KG1 (cell line): ENCODE measurements at regions not wholly inside any gene's neighbourhood (a gene's known extent, or its start where the extent isn't known, plus 50 kb on each side); places are given as distances from the start of the nearest gene placed in this dataset.

ENCODE experiments used
- DNase-seq: peaks from one replicate; lab custom pipeline; 2025; lab: John Stamatoyannopoulos, UW

DNA sequence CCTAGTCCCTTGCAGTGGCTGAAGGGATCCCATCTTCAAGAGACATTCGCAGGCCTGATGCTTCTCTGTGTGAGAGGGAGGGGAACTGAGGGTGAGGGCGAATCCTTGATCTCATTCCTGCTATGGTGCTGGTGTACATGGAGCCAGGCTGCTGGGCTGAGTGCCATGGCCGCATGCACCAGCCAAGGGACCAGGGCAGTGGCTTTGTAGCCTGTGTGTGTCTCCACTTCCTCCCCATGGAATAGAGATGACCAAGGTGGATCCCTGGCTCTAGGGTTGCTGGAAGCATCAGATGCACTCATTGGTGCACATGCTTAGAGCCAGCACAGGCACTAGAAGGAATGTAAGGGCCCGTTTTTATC lies 195.0 kb downstream of the FOXL1 start:
- DNase-seq, result no peak

DNA sequence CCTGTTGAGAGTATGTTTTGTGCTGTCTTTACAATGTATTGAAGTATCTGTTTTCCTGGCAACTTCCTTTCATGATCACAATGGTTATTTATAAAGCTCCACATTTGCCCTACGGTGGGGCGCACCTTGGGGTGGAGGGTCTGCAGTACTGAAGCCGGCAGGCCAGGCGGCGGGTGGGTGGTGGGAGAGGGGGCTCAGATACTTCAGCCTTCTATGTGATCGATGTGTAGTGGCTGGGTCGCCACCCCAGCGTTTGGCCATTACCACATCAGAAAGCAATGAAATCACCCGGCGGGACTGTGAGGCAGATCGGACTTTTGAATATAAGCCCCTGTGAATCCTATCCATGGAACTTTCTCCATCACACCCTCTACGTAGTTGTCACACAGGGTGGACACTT lies 196.6 kb downstream of the FOXL1 start:
- no peak for DNase-seq

DNA sequence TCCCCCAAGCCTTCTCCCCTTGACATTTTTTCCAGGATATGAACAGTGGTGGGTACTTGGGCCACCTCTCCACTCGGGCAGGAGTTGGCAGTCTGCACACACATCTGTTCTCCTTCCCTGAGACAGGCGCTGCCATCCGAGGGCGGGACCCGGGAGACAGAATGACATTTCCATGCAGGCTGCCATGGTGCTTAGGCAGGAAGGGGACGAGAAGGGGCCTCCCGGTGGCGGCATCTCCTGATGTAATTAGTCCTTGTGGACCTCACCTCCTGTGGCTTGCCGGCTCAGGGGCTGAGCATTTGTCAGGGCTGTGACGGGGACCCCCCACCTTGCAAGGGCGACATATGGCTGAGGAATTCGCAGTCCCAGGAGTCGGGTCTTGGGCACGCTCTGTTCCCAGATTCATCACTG lies 197.2 kb downstream of the FOXL1 start:
- no peak for DNase-seq

DNA sequence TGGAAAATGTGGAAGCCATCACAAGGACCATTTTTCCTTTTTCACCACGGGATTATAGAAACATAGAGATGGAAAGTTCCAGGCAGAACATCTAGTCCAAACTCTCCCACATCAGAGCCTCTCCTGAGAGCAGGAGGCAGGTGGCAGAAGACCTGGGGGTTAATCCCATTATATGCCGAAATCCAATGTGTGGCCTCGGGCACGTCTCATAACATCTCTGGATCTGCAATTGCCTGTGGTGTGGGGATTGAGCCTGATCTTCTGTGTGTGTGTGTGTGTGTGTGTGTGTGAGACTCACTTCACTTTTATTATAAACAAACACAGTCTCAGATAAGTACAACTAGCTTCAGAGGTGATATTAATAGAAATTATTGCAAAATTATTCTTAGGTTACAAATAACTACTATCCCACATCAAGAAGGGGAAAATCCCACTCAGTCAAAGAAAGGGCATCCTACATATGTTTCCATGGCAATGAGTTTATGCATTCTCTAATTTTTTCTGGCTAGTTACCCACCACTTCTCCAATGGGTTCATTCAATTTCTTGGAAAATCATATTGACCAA lies 199.1 kb downstream of the FOXL1 start:
- DNase-seq, result no peak

DNA sequence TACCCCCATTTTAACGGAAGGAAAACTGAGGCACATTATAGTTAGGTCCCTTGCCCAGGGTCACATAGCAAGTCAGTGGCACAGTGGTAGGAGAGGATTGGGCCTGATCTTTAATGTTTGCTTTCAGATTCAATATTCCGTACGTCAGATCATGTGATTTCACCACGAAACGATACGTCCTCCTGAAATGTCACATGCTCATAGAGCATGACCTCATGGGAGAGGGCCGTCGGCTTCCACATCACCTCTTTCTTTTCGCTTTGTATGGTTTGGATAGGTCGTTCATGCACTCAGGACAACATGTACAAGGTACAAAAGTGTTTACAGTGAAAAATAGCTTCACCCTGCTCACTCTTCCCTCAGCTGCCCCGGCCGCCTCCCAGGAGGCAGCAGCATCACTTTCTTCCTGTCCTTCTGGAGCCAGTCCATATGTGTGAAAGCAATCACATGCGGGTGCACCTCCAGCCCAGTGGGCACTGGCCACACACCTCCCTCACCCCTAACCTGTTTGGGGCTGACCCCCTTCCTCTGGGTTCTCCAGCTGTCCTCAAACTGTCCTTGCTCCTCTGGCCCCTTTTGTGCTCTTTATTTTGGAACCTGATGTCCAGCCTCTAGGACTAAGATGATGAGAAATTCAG lies 199.9 kb downstream of the FOXL1 start:
- DNase-seq, result no peak

DNA sequence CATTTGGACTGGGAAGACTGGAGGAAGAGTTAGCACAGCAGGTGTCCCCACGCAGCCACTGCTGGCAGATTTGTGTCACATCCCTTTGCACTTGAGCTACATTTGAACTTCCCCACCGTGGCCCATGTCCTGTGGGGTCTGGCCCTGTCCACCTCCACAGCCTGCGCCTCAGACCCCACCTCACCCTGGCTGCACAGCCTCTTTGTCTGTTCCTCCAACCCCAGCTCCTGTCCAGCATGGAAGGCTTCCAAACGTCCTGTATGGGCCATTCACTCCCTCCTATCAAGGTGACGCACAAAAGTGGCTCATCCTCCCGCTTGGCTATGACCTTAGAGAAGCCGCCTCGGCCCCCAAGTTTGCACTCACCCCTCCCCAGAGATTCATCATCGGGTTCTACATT lies 200.6 kb downstream of the FOXL1 start:
- DNase-seq, result no peak

DNA sequence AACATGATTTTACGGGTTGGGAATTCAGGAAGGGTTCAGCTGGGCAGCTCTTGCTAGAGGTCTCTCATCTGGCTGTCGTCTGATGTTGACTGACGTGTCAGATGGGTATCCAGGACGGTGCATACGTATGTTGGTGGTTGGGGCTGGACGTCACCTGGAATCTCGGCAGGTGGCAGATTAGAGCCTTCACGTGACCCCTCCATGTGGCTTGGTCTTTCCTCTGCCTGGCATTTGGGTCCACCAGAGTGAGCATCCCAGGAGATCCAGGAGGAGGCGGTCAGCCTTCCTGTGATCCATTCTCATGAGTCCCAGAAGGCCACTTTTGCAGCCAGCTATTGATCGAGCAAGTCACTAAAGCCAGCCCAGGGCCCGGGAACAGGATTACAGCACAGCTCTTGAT lies 202.7 kb downstream of the FOXL1 start:
- DNase-seq, result no peak

DNA sequence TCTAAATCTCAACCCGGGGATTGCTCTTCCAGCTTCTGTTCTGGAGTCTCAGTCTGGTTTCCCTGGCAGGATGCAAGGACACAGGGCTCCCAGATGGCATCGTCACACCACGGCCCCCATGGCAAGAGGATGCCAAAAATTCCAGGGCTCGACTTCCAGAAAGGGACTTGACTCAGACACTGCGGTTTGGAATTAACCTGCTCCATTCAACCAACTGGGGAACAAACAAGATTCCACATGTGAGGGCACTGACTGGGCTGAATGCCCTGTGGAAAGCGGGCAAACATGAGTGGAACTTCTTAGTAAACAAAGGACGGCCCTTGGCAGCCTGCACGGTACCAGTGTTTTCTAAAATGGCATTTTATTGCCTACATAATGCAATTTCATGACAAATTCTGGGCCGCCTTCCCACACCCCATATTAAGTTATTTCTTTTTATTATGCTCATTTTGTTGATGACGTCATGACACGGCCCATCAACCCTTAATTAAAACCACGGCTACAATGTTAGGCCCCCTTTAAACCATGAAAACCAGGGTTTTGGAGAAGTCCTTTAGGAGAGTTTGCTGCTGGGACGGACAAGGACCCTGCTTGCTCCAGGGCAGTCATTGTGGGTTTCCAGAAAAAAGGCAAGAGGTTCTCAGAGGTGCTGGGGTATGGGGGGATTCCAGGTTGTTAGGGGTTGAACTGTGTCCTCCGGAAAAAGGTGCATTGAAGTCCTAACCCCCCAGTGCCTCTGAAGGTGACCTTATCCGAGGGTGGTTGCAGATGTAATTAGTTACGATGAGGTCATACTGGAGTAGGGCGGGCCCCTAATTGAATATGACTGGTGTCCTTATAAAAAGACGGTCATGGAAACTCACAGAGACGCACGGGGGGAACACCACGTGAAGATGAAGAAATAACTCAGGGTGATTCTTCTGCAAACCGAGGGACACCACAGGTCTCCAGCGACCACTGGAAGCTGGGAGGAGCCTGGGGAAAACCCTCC lies 205.6 kb downstream of the FOXL1 start:
- DNase-seq, result no peak

DNA sequence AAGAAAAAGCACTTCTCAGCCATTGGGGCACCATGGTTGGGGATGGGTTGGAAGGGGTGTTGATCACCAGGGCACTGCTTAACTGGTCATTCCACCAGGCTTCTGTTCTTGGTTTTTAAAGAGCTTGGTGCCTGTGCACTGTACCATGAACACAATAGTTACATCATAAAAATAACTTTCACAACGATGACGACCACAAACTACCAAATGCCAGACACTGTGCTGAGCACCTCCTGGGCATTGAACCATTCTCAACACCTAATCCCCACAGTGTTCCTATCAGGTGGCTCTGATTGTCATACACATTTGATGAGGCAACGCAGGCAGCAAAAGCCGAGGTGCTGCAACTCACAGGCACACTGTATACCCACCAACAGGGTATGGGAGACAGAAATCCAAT lies 208.0 kb downstream of the FOXL1 start:
- DNase-seq, result no peak

DNA sequence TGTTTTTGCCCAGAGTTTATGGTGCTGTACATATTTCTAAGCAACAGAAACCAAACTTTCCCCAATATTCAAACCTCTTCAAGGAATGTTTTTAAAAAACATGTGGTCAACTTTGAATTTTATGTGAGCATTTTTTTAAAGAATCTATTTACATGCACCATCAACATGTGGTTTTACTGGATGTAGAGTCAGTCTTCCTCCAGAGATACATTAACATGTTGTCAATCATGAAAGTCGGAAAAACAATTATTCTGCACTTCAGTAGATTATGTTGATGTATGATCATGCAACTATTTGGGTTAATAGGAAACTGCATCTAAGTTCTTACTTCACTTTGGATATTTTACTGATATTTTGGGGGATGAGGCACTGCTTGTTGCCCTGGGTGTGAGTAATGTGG lies 208.6 kb downstream of the FOXL1 start:
- no peak for DNase-seq

DNA sequence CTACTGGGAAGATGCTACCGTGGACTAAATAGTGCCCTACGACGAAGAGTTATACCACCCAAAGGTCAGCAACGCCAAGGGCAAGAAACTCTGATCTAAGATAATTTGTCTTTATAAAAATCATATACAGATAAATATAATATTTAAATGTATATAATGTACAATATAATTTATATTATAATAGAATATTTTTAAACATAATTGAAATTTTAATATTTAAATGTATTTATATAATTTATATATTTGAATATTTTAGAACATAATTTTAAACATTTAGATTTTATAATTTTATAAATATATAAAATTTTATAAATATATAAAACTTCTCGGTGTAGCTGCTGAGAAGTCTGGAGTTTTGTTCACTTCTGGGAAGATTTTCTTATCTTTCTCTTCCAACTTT lies 209.2 kb downstream of the FOXL1 start:
- DNase-seq, result no peak

DNA sequence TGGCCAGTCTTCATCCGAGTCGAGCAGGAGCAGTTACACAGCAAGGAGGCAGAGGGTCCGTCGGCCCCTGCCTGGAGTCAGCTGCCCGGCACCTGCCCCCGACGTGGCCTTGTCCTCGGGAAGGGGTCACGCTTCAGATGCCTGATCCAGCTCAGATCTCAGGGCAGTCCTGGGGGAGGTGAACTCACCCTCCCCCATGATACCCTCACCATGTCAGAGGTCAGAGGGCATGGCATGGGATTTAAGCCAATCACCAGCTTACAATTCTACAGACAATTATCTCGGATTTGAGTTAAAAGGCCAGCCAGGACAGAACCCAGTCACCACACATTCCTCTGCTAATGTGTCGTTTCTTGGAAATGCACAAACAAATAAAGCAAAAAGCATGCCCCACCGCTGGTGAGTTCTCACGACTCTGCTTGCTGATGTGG lies 211.3 kb downstream of the FOXL1 start:
- no peak for DNase-seq

DNA sequence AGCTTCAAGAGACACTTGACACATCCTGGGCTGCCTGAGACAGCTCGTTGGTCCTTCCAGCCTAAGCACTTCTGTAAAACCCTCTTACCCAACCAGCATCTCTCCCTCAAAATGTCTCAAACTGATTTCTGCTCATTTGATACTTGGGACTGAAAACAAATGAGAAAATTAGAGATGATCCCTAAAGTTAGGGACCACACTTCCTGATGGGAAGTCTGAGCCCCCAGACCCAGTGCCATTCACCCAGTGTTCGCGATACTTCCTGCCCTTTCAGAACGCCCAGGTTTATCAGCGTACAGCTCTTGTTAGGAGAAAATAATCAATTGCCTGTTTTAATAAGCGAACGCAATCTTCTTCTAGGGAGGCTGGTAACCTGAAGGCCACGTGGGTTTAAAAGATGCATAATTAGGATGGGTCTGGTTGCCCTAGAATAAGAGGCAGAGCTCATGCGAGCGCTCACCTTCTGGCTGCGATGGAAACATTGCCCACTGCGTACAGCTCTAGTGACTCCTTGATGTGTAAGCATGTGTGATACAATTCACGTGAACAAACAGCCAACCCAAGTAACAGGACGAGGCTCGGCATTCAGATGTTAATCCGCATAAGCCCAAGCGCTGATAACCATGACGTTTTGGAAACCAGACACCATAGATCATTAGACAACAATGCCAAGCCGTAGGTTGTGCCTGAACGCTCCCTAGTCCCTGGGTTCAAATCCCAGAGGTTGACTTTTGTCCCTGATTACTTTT lies 213.1 kb downstream of the FOXL1 start:
- no peak for DNase-seq

DNA sequence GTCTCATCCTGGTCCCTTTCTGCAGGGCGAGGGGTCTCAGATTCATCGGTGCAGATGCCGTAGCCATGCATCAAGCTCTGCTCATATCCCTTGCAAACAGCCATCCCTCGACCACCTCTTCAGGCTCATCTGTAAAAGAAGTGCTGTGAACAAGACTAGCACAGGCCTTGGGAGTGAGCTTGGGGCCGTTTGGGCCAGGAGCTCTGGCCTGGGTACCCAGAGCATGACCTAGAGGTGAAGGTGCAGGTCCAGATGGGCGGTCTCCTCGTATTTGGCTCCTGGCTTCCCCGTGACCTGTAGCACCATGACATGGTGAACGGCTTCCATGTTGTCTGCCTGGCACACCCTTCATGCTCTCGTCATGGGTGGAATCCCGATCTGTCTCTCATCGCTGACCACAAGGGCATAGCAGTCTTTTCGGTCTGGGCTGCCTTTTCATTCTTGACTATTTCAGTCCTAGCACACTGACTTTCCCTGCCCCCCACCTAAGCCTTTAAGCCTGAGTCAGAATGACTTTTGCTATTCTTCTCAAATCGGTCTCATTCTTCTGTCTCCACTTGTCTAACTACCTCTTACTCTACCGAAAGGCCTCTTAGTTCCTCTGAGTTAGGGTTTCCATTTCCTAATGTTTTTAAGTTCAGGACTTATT lies 216.0 kb downstream of the FOXL1 start:
- DNase-seq, result no peak

DNA sequence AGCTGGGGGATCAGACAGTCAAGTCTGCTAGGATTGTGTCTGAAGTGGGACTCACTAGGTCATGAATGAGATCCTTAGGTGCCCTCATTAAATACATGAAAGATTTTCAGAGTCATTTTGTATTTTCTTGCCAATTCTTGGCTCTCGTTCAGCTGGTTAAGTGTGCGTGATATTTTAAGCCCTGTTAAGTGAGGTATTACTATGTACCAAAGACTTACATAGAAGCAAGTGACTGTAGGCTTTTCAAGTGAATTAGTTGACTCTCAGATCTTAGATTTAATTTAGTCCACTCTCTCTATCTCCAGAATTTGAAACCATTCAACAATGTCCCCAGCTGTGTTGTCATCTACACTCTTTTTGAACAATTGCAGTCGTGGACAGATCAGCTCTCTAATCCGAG lies 219.4 kb downstream of the FOXL1 start:
- no peak for DNase-seq

DNA sequence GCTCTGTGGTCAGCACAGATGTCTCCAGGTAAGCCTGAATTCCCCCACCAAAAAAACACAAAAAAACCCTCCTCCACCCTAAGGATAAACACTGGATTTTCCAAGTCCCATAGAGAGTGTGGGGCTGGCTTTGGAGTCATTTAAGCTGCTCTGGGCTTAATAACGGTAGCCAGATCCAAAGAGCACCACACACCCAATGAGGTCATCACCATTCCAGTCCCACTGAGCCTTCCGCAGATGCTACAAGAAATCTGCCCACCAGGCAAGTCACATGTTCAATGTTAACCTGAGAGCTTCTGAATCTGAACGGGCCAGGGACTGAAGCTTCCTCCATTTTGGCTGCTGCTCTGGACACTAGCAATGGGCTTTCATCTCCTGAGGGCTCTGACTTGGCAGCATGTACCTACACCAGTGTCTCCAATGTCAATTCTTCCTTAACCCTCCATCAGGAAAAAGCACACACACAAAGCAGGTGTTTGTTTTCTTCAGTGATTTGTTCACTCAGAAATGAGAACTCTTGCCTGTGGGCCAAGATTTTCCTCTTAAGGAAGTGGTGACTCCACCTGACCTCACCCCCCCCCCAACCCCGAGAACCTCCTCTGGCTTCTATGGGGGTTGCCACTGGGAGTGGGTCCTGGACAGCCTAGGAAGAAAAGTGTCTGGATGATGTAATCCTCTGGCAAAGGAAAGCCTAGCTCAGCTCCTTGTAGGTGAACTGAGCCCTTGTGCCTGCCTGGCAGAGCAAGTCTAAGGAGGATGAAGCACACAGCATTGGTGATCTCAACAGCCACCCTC lies 220.1 kb downstream of the FOXL1 start:
- no peak for DNase-seq

DNA sequence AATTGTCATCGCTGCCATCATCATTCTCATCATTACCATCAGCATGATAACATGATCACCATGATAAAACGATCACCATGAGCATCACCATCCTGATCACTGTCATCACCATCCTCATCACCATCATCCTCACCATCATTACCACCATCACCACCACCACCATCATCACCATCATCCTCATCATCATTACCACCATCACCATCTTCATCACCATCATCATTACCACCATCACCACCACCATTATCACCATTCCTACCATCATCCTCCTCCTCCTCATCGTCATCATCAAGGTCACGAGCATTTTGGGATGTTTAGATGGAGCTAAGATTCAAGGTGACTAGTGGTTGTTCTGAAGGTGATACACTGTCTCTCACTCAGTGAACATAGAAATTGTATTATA lies 221.0 kb downstream of the FOXL1 start:
- no peak for DNase-seq

DNA sequence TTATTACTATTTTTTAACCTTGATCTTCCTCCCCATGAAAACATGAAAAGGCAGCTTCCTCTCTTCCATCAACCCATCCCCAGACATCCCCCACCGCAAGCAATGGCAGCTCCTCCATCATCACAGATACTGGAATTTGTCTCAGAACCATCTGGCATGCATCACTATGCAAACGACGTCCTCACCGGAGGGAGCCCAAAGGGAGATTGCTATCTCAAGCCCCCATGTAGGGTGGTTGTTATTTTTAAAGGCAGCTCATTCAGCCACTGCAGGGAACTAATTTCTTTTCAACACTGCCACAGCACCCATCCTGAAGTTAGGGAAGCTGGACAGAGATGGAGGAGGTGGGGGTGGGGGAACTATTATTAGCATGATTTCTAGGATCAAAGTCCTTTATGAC lies 222.5 kb downstream of the FOXL1 start:
- no peak for DNase-seq

DNA sequence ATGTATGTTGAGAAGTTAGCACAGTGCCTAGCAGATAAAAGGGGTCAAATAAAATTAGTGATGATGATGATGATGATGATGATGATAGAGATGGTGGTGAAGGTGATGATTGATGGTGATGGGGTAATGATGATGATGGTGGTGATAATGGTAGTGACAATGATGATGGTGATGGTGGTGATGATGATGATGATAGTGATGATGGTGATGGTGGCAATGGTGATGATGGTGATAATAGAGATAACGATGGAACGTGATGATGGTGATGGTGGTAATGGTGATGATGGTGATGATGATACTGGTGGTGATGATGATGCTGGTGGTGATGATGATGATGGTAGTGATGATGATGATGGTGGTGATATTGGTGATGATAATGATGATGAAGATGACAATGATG lies 223.7 kb downstream of the FOXL1 start:
- DNase-seq, result no peak

DNA sequence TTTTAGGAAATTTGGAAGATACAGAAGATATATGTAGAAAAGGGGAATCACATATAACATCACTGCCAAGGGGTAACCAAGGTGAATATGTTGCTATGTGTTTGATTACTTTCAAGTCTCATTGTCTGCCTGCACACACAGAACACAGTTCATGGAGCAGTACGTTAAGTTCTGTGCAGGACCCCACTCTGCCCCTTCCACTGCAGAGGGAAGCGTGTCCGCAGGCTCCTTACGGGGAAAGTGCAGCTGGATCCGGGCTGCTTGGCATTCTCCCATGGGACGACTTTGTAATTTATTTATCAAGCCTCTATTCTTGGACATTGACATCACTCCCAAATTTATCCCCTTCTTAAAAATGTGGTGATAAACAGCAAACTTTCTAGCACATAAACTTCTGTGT lies 226.8 kb downstream of the FOXL1 start:
- no peak for DNase-seq

DNA sequence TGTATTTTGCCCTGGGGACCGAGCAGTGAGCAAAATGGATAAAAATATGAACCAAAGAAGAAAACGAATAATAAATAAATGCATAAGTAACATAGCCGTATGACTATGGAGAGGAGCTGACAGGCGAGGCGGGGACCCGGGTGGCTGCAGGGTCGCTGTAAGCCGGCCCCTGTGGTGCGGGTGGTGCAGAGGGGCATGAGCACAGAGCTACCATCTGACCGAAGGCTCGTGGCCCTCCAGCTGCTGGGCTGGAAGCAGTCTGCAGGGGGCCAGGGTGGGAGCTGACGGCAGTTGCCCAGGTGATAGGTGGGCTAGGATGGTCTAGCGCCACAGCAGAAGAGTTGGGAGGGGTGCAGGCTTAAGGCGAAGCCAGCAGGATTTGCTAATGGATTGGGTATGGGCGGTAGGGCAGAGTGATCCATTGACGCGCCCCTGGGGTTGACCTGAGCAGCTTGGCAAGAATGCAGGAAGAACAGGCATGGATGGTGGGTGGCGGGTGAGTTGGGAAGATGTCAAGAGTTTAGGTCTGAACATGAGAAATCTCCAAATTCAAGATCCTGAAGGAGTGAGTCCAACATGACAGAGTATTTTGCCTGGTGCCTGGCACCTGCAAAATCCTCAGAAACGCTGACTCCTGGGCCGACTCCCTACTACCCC lies 228.0 kb downstream of the FOXL1 start:
- DNase-seq, result no peak
